SIG-M5 treated with dmso at 0.1 percent for 504 hours (cell line): ENCODE measurements at regions not wholly inside any gene's neighbourhood (a gene's known extent, or its start where the extent isn't known, plus 50 kb on each side); places are given as distances from the start of the nearest gene placed in this dataset.

Experiments used
- DNase-seq: peaks from one replicate; lab custom pipeline; 2025; ENCODE audit not compliant: unreplicated experiment; lab: John Stamatoyannopoulos, UW

GRCh38 chr3:107992976-107993684, 97.7 kb downstream of the CD47 start:
- peak; percentile 9 for DNase-seq

DNA sequence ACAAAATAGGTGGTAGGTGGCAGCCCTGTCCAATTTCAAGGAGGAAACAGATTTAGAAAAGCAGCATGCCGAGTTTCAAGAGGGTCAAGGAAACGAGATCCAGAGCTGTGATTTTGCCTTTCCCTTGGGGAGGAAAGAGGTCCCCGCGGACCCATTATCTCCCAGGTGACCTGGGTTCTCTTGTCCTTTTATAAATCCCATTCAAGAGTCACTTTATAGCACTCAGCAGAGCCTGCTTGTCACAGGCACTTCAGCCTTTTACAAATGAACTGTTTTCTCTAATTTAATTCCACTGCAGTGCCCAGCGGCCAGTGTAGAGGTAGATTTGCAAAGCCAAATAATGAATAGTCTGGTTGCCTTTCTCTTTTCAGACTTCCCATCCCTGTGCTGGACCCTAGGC, 99.9 kb downstream of the CD47 start:
- no peak for DNase-seq

GRCh38 chr3:107990433-107990832, 100.4 kb downstream of the CD47 start:
- DNase-seq, result peak; percentile 27

DNA sequence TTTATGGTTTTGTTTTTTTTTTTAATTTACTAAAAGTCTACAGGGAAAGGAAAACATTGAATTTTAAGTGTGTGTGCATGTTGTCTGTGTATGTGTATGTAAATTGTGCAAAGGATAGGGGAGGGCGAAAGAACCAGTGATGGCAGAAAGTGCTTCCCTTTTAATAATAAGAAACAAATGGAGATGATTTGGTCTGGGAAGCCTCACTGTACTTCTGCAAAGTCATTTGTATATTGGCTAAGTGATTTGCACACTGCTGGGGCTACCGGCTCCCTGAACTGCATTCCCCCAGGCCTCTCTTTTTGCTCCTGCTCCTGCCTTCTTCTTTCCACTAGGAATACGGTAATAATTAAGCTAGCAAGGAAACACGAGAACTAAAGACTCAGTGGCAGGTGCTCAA, 101.2 kb downstream of the CD47 start:
- peak; percentile 49 for DNase-seq

DNA sequence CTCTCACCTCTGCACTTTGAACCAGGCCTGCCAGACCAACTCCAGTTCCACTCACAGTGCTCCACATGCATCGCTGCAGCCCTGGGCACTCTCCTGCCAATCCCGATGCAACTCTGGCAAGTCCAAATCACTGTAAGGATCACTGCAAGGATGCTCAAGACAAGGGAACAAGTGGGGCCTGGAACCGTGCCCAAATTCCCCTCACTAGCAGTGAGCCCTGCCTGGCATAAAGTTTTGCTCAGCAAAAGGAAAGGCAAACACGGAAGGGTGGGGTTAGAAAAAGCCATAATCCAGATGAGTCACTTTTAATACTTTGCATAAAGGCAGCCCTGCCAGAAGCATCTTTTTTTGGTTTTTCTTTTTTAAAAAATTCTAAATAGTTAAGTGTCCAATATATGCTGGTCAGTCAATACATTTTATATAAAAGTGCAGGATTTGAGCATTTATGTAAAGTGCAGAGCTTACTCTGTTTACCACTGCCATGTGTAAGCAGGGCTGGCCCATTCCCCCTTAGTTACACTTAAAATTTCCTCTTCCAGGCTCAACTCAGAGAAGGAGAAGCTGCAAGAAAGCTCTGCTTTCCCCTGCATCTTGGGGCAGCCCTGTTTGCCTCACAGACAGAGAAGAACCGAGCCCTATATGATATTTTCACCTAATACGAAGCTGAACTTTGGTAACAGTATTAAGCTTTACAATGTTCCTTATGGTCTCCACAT, 102.2 kb downstream of the CD47 start:
- DNase-seq, result peak; percentile 15

GRCh38 chr3:107987036-107987939, 103.5 kb downstream of the CD47 start:
- peak; percentile 56 for DNase-seq

GRCh38 chr3:107986505-107986904, 104.3 kb downstream of the CD47 start:
- DNase-seq, result no peak

DNA sequence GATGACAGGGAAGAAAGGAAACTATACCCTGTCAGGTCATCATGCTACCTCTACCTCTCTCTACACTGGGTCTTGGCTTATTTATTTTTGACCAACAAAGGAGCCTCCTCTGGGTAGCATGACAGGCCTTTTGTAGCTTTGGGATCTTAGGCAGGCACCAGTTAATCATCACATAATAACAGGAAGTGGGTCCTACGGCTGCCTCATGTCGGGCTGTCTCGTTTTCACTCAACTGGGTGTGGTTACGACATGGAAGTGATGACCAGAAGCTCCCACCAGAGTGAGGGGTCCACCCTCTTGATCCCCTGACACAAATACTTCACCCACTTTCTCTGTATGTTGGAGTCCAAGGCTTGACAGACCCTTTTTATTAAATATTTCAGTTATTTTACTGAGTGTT, 105.3 kb downstream of the CD47 start:
- peak; percentile 57 for DNase-seq

DNA sequence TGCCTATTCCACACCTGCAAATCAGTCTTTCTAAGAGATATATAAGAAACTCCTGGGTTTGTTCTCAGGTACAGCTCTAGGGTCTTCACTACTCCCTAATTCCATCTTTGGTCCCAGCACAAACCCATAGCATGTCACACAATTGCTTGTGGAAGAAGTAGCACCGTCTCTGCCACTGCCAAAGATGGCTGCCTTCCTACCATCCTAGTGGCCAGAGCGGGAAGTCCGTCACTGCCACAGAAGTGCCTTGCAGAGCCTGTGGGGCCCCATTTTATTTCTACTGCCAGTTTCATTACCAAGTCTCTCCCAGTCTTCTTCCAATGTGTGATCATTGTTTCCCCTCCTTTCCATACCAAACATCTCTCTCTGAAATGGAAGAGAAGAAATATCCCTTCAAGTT, 107.6 kb downstream of the CD47 start:
- DNase-seq, result no peak

- DNase-seq, result no peak
Observed at GRCh38 chr3:107982165-107982564, 108.7 kb downstream of the CD47 start.

DNA sequence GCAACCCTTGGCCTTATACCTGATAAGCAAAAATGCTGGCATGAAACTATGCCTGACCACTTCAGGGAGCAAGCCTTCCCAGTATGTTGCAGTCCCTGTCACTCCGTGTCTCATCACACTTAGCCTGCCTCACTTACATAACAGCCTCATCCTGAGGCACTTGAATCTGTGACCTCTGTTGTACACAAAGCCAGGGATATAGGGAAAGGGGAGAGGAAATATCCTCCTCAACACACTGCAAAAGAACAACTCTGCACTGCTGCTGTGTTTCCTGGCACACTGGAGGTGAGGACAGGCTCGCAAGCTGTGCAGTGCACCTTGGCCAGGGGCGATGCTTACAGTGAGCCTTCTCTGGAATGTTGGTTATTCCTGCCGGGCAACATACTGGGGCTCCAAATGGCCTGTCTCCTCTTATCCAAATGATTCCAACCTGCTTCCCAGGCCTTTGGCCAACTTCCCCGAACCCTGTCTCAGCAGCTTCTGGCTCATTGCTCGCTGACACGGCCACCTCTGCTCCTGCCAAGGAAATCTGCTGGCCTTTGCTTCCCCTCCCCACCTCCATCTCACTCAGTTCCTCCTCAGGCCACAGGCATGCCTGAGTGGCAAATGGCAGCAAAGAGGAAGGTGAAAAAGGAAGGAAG, 109.2 kb downstream of the CD47 start:
- DNase-seq, result no peak

DNA sequence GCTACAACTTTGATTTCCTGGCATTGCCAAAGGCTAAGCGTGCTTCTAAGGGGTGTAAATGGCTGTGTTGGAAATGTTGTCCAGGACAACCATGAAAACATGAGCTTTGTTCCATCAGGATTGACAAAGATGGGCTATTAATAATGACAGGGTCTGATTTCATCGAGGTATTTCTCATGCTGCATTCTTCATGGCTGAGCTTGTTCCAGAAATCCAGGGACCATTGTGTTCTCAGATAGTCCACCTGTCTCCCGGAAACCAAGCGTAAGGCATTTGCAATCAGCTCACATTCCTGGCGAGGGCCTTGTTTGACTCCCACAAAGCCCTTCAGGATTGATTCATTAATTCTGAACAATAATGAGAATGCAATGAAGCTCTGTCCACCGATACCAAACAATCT, 111.3 kb downstream of the CD47 start:
- no peak for DNase-seq

DNA sequence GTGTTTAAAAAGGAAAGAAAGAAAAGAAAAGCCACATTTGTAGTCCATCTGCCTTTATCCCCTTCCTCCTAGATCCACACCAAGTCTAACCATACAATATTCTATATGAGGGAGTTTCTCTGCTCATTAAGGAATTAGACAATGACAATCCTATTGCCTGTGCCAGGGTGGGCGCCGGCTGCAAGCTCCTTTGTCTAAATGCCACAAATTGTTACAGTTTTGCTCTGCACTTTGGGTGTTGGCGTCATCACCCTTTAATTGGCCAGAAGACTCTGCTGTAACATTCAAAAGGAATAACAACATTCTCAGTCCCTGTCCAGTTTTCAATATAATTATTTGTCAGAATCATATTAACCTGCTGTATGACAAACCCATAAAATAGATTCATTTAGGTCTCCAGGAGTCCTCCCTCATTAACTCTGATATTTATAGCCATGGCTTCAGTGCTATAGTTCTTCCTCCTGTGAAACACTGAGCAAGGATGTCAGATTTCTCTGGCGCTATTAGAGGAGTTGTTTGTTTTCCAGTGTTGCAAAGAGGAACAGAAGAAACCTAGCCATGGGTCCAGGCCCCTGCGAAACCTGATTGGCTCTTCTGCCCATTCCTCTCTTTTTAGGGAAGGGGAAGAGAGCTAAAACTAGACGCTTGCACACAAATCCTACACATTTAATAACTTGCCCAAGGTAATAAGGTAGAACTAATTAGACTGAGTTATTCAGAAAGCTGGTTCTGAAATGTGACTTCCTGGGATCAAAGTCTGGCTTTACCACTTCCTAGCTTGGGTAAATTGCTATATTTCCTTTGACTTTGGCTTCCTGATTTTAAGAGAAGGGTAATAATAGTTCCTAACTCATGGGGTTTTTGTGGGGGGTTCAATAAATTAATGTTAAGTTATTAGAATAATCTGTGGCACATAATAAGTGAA, 112.4 kb downstream of the CD47 start:
- DNase-seq, result no peak

- DNase-seq, result no peak
Observed at GRCh38 chr3:107977221-107978130, 113.4 kb downstream of the CD47 start.

- no peak for DNase-seq
Observed at GRCh38 chr3:107976202-107976800, 114.5 kb downstream of the CD47 start.

GRCh38 chr3:107975529-107976201, 115.2 kb downstream of the CD47 start:
- DNase-seq, result no peak

DNA sequence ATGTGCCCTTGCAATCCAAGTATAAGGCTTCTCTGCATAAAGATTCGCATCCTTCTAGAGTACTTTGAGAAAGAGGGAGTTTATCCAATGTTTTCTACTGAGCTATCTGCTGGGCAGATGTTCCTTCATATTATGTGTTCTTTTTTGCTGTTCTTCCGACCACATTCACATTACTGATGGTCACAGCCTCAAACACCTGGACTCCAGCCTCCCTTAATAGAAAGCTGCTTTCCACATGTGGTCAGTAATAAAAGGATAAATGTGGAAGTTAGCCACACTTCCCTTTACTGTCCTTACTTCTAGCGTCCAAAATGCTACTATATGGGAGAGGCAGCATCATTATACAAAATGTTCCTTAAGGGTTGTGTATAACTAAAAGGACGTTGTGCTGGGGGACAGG, 116.9 kb downstream of the CD47 start:
- DNase-seq, result no peak

DNA sequence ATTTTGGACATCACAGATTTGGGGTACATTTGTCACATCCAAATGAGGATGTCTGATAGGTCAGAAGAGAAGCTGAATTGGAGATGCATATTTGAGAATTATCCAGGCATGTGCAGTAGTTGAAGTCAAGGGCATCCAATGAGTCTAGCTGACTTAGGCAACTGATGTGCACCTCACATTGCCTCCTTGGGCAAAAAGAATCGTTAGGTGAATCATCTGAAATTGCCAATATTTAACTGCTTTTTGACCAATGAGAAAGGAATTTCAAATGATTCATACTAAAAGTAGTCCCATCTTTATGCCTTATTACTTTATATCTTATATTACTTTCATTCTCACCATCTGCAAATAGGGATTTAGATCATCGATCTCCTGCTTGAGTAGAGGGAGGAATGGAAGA, 117.7 kb downstream of the CD47 start:
- no peak for DNase-seq
